HG03280 (cell line): ENCODE measurements at regions not wholly inside any gene's neighbourhood (a gene's known extent, or its start where the extent isn't known, plus 50 kb on each side); places are given as distances from the start of the nearest gene placed in this dataset.

ENCODE experiments used
- ATAC-seq: cut with Tn5 transposase; IDR thresholded peaks from one replicate; pipeline ENCODE4 v1.9.1; 2021; ENCODE audit warnings: mild to moderate bottlenecking, moderate library complexity; ENCODE audit not compliant: unreplicated experiment

GRCh38 chr3:105923140-105923539 is 54.3 kb upstream of the CBLB start:
- no peak for ATAC-seq

- no peak for ATAC-seq
Observed at GRCh38 chr3:105927741-105928140, 58.9 kb upstream of the CBLB start.

- no peak for ATAC-seq
Observed at GRCh38 chr3:105930733-105931132, 61.9 kb upstream of the CBLB start.

GRCh38 chr3:105931500-105931899 is 62.7 kb upstream of the CBLB start:
- ATAC-seq = no peak

- no peak for ATAC-seq
Observed at GRCh38 chr3:105933871-105934270, 65.1 kb upstream of the CBLB start.

GRCh38 chr3:105938101-105938500 is 69.3 kb upstream of the CBLB start:
- no peak for ATAC-seq

GRCh38 chr3:105938806-105939205 is 70.0 kb upstream of the CBLB start:
- no peak for ATAC-seq

GRCh38 chr3:105944276-105944675 is 75.5 kb upstream of the CBLB start:
- no peak for ATAC-seq

GRCh38 chr3:105944721-105945120 is 75.9 kb upstream of the CBLB start:
- no peak for ATAC-seq

- ATAC-seq = no peak
Observed at GRCh38 chr3:105948101-105948500, 79.3 kb upstream of the CBLB start.

GRCh38 chr3:105950881-105951600 is 82.2 kb upstream of the CBLB start:
- ATAC-seq = no peak

GRCh38 chr3:105953831-105954230 is 85.0 kb upstream of the CBLB start:
- ATAC-seq = no peak

GRCh38 chr3:105956306-105956705 is 87.5 kb upstream of the CBLB start:
- ATAC-seq = no peak

GRCh38 chr3:105957722-105958121 is 88.9 kb upstream of the CBLB start:
- ATAC-seq = no peak

- ATAC-seq = no peak
Observed at GRCh38 chr3:105958237-105959000, 89.6 kb upstream of the CBLB start.

GRCh38 chr3:105959851-105960250 is 91.0 kb upstream of the CBLB start:
- no peak for ATAC-seq

GRCh38 chr3:105960381-105960780 is 91.6 kb upstream of the CBLB start:
- no peak for ATAC-seq

- no peak for ATAC-seq
Observed at GRCh38 chr3:105963161-105963560, 94.3 kb upstream of the CBLB start.

GRCh38 chr3:105965384-105965783 is 96.6 kb upstream of the CBLB start:
- no peak for ATAC-seq

GRCh38 chr3:105967117-105967516 is 98.3 kb upstream of the CBLB start:
- ATAC-seq = no peak

GRCh38 chr3:105970283-105970682 is 101.5 kb upstream of the CBLB start:
- no peak for ATAC-seq

GRCh38 chr3:105972069-105972468 is 103.3 kb upstream of the CBLB start:
- no peak for ATAC-seq
